ENCODE measurements at regions not wholly inside any gene's neighbourhood (a gene's known extent, or its start where the extent isn't known, plus 50 kb on each side); places are given as distances from the start of the nearest gene placed in this dataset.

GRCh38 chr14:82394916-82395315 is 861.3 kb upstream of the SEL1L start:
- CTCF ChIA-PET: interaction anchor here (0.8 kb wide), 1 partner anchor 14 kb away, joined by 3 read pairs; no protein-coding TSS in a partner anchor

GRCh38 chr14:82398256-82398655 is 864.6 kb upstream of the SEL1L start:
- POLR2A ChIA-PET: no interaction called here
- Histone ChIP-seq H3K27ac (ENCODE audit: extremely low read depth, low read depth, low read length) (no peak overlapping the region), H3K4me3 (ENCODE audit: low read depth, low read length) (no peak overlapping the region), H3K9me3 (ENCODE audit: control insufficient read depth, insufficient read depth, low read depth, low read length) (no peaks in the 10 kb centered on the region), H3K36me3 (ENCODE audit: control insufficient read depth in 2 of 2, insufficient read depth in 1 of 2, low read length in 2 of 2) (no peaks in the 10 kb centered on the region), H3K4me1 (ENCODE audit: control insufficient read depth, insufficient read depth, low read length) (no peaks in the 10 kb centered on the region)
- TF ChIP-seq ZNF202 (tag by site-specific recombination; IDR thresholded peaks at IDR 0.05; ENCODE audit: borderline replicate concordance): no peak
- no peak for TF ChIP-seq SP3 (tag by site-specific recombination; IDR thresholded peaks at IDR 0.05)
- no peak for TF ChIP-seq ZSCAN5A (tag by site-specific recombination; IDR thresholded peaks at IDR 0.05)
- TF ChIP-seq ZNF513 (tag by site-specific recombination; IDR thresholded peaks at IDR 0.05): no peak
- TF ChIP-seq ZSCAN30 (tag by site-specific recombination; IDR thresholded peaks at IDR 0.05): no peak
- TF ChIP-seq ZNF37A (tag by site-specific recombination; IDR thresholded peaks at IDR 0.05): no peak
- no peak for TF ChIP-seq ZNF629 (tag by site-specific recombination; IDR thresholded peaks at IDR 0.05)
- TF ChIP-seq RBAK (tag by site-specific recombination; IDR thresholded peaks at IDR 0.05): no peak
- no peak for TF ChIP-seq ZNF621 (tag by site-specific recombination; IDR thresholded peaks at IDR 0.05)
- CTCF ChIA-PET: no interaction called here

More at GRCh38 chr14:82394916-82395315, 861.3 kb upstream of the SEL1L start:
- no peaks in the 10 kb centered on the region for H3K4me1 ChIP-seq (ENCODE audit: control insufficient read depth, insufficient read depth, low read length)
- H3K4me3 ChIP-seq (ENCODE audit: low read depth, low read length): no peak overlapping the region
- no peaks in the 10 kb centered on the region for H3K36me3 ChIP-seq (ENCODE audit: control insufficient read depth in 2 of 2, insufficient read depth in 1 of 2, low read length in 2 of 2)
- no peaks in the 10 kb centered on the region for H3K9me3 ChIP-seq (ENCODE audit: control insufficient read depth, insufficient read depth, low read depth, low read length)
- no peak overlapping the region for H3K27ac ChIP-seq (ENCODE audit: extremely low read depth, low read depth, low read length)
- TF ChIP-seq PATZ1 (tag by site-specific recombination; IDR thresholded peaks at IDR 0.05) (no peak), ATF2 (tag by site-specific recombination; IDR thresholded peaks at IDR 0.05; ENCODE audit: low read depth) (no peak), ZBTB44 (tag by site-specific recombination; IDR thresholded peaks at IDR 0.05) (no peak), ZNF433 (tag by site-specific recombination; IDR thresholded peaks at IDR 0.05; ENCODE audit: low read depth) (no peak), ZXDB (tag by site-specific recombination; IDR thresholded peaks at IDR 0.05) (no peak)
- POLR2A ChIA-PET: no interaction called here

- POLR2A ChIA-PET: no interaction called here
- no peak overlapping the region for H3K27ac ChIP-seq (ENCODE audit: extremely low read depth, low read depth, low read length)
- no peak overlapping the region for H3K4me3 ChIP-seq (ENCODE audit: low read depth, low read length)
- CTCF ChIA-PET: interaction anchor here (0.7 kb wide), 1 partner anchor 985 kb away, joined by 3 read pairs; no protein-coding TSS in a partner anchor
- no peaks in the 10 kb centered on the region for H3K4me1 ChIP-seq (ENCODE audit: control insufficient read depth, insufficient read depth, low read length)
- H3K9me3 ChIP-seq (ENCODE audit: control insufficient read depth, insufficient read depth, low read depth, low read length): no peaks in the 10 kb centered on the region
- H3K36me3 ChIP-seq (ENCODE audit: control insufficient read depth in 2 of 2, insufficient read depth in 1 of 2, low read length in 2 of 2): no peaks in the 10 kb centered on the region
- TF ChIP-seq ZNF692 (tag by site-specific recombination; IDR thresholded peaks at IDR 0.05) (no peak), PRDM2 (tag by site-specific recombination; IDR thresholded peaks at IDR 0.05; ENCODE audit: borderline replicate concordance) (no peak)
These were observed 870.3 kb upstream of the SEL1L start for GRCh38 chr14:82403987-82404386.
